IMR-90 (cell line): ENCODE measurements at regions not wholly inside any gene's neighbourhood (a gene's known extent, or its start where the extent isn't known, plus 50 kb on each side); places are given as distances from the start of the nearest gene placed in this dataset.

Experiments
- ATAC-seq: fragments of 200-7000 bp; cut with Tn5 transposase; 2 replicates; pipeline ENCODE4 v1.9.1; 2020; ENCODE audit warnings: low read depth, mild to moderate bottlenecking, moderate library complexity
- BruUV-seq: library from RNA; stranded (reverse); fragments of 400-500 nt; replicated peaks from 2 replicates; lab custom pipeline; 2021; lab: Mats Ljungman, UMichigan
- CTCF ChIA-PET: fragments of 300-600 bp; formaldehyde crosslinking; extraction: SDS; loops from one replicate; lab custom pipeline; 2021; ENCODE audit warnings: antibody characterized with exemption; lab: Yijun Ruan, JAX
- POLR2A ChIA-PET: fragments of 300-600 bp; sonication (Branson Sonifier 250); formaldehyde crosslinking; loops from one replicate; lab custom pipeline; 2022; ENCODE audit warnings: antibody characterized with exemption; ENCODE audit not compliant: unreplicated experiment; lab: Charles Lee
- DNase-seq: peaks from one replicate; pipeline ENCODE4 v3.0.0; 2013
- H2AFZ ChIP-seq: replicated peaks from 2 replicates; pipeline ENCODE3; 2013; ENCODE audit warnings: low read length, mild to moderate bottlenecking; ENCODE audit not compliant: poor library complexity
- H2AK5ac ChIP-seq: 2 replicates; pipeline ENCODE4 v1.6.1; 2013; ENCODE audit warnings: low read depth, low read length, inconsistent platforms
- H2AK9ac ChIP-seq: replicated peaks from 2 replicates; pipeline ENCODE3; 2013; ENCODE audit warnings: mild to moderate bottlenecking, low read depth, low read length, moderate library complexity; ENCODE audit not compliant: poor library complexity
- H2BK120ac ChIP-seq: 2 replicates; pipeline ENCODE4 v1.6.1; 2013; ENCODE audit warnings: low read depth, low read length, inconsistent platforms
- H2BK15ac ChIP-seq: 3 replicates; pipeline ENCODE4 v1.6.1; 2013; ENCODE audit warnings: low read depth, low read length, inconsistent platforms
- H2BK20ac ChIP-seq: 2 replicates; pipeline ENCODE4 v1.6.1; 2013; ENCODE audit warnings: low read depth, mild to moderate bottlenecking, inconsistent platforms, low read length, moderate library complexity
- H2BK5ac ChIP-seq: 2 replicates; pipeline ENCODE4 v1.6.1; 2013; ENCODE audit warnings: mild to moderate bottlenecking, low read depth, low read length, inconsistent platforms; ENCODE audit not compliant: poor library complexity, severe bottlenecking
- H3K14ac ChIP-seq: replicated peaks from 2 replicates; pipeline ENCODE4 v1.6.1; 2013; ENCODE audit warnings: low read depth, low read length, inconsistent platforms
- H3K18ac ChIP-seq: 2 replicates; pipeline ENCODE4 v1.6.1; 2013; ENCODE audit warnings: low read depth, low read length, control low read depth
- H3K23ac ChIP-seq: 2 replicates; pipeline ENCODE4 v1.6.1; 2013; ENCODE audit warnings: low read depth, low read length, inconsistent platforms
- H3K27ac ChIP-seq: 2 replicates; pipeline ENCODE4 v1.5.1; 2013; ENCODE audit warnings: mild to moderate bottlenecking, control low read depth, low read length; ENCODE audit not compliant: insufficient read depth
- H3K27me3 ChIP-seq: 2 replicates; pipeline ENCODE4 v1.6.1; 2013; ENCODE audit warnings: low read length; ENCODE audit not compliant: control insufficient read depth, insufficient read depth
- H3K36me3 ChIP-seq: 2 replicates; pipeline ENCODE4 v1.6.1; 2013; ENCODE audit warnings: low read length, mixed read lengths; ENCODE audit not compliant: control insufficient read depth, insufficient read depth
- H3K4ac ChIP-seq: 2 replicates; pipeline ENCODE4 v1.6.1; 2013; ENCODE audit warnings: low read depth, low read length, inconsistent platforms
- H3K4me1 ChIP-seq: 2 replicates; pipeline ENCODE4 v1.6.1; 2013; ENCODE audit warnings: low read length, mixed read lengths; ENCODE audit not compliant: control insufficient read depth, insufficient read depth
- H3K4me2 ChIP-seq: 2 replicates; pipeline ENCODE4 v1.6.1; 2013; ENCODE audit warnings: low read depth, mild to moderate bottlenecking, control low read depth, low read length, moderate library complexity
- H3K4me3 ChIP-seq: 2 replicates; pipeline ENCODE4 v1.5.1; 2013; ENCODE audit warnings: low read depth, mild to moderate bottlenecking, control low read depth, low read length, moderate library complexity; ENCODE audit not compliant: insufficient read depth
- H3K56ac ChIP-seq: 2 replicates; pipeline ENCODE4 v1.6.1; 2013; ENCODE audit warnings: low read length, inconsistent platforms; ENCODE audit not compliant: insufficient read depth; ENCODE audit errors: extremely low read depth
- H3K79me1 ChIP-seq, 2 experiments: 2 replicates each; pipeline ENCODE4 v1.6.1; 2013; ENCODE audit warnings: low read length in 2 of 2, inconsistent platforms in 1 of 2, low read depth in 1 of 2
- H3K9ac ChIP-seq: 2 replicates; pipeline ENCODE4 v1.6.1; 2013; ENCODE audit warnings: low read depth, low read length, control low read depth
- H3K9me1 ChIP-seq: 2 replicates; pipeline ENCODE4 v1.6.1; 2013; ENCODE audit warnings: low read length, inconsistent platforms; ENCODE audit not compliant: insufficient read depth
- H3K9me3 ChIP-seq: 2 replicates; pipeline ENCODE4 v1.6.1; 2013; ENCODE audit warnings: low read length; ENCODE audit not compliant: control insufficient read depth, insufficient read depth
- H4K20me1 ChIP-seq: 2 replicates; pipeline ENCODE4 v1.6.1; 2013; ENCODE audit warnings: low read length, inconsistent platforms; ENCODE audit not compliant: insufficient read depth
- H4K5ac ChIP-seq: 2 replicates; pipeline ENCODE4 v1.6.1; 2013; ENCODE audit warnings: mild to moderate bottlenecking, low read depth, low read length, control low read depth
- H4K8ac ChIP-seq, 2 experiments: 2 replicates each; pipeline ENCODE4 v1.6.1; 2013; ENCODE audit warnings: low read depth in 2 of 2, low read length in 2 of 2, control low read depth in 1 of 2, inconsistent platforms in 1 of 2
- H4K91ac ChIP-seq: 2 replicates; pipeline ENCODE4 v1.6.1; 2013; ENCODE audit warnings: low read depth, low read length, inconsistent platforms; ENCODE audit not compliant: insufficient read depth
- BHLHE40 ChIP-seq: fragments of 150-350 bp; IDR thresholded peaks from 2 replicates; pipeline ENCODE4 v1.6.1; 2016; ENCODE audit warnings: mild to moderate bottlenecking, low read depth, low read length
- CTCF ChIP-seq: conservative IDR thresholded peaks from 2 replicates; pipeline ENCODE4 v1.5.1; 2012; ENCODE audit warnings: mild to moderate bottlenecking, low read depth, low read length, improper control_type of control experiment
- MAZ ChIP-seq: IDR thresholded peaks from 2 replicates; pipeline ENCODE4 v1.6.1; 2012; ENCODE audit warnings: low read depth, mild to moderate bottlenecking, low read length, improper control_type of control experiment, moderate library complexity, borderline replicate concordance
- MXI1 ChIP-seq: IDR thresholded peaks from 2 replicates; pipeline ENCODE4 v1.6.1; 2012; ENCODE audit warnings: low read depth, mild to moderate bottlenecking, low read length, moderate library complexity, borderline replicate concordance
- RAD21 ChIP-seq: IDR thresholded peaks from 2 replicates; pipeline ENCODE4 v1.6.1; 2012; ENCODE audit warnings: low read length, improper control_type of control experiment
- RFX5 ChIP-seq: IDR thresholded peaks from 2 replicates; pipeline ENCODE4 v1.8.0; 2012; ENCODE audit warnings: low read depth, mild to moderate bottlenecking, low read length, moderate library complexity
- USF2 ChIP-seq: fragments of 150-350 bp; IDR thresholded peaks from 2 replicates; pipeline ENCODE4 v1.6.1; 2017; ENCODE audit warnings: mild to moderate bottlenecking, antibody characterized with exemption, low read length, low read depth
- WGBS, 2 experiments: methylation state at CpG; one replicate each; pipeline versions ENCODE4 v1.1.5 to v1.1.7; 2013; ENCODE audit warnings: missing lambda C conversion rate in 2 of 2; ENCODE audit not compliant: insufficient read length in 1 of 2; ENCODE audit errors: extremely low coverage in 2 of 2; 5-methylcytosine and 5-hydroxymethylcytosine counted together
- dilution Hi-C: fragments of 300-500 bp; cut with HindIII; formaldehyde crosslinking; loops from one replicate; pipeline ENCODE4 v1.14.3; 2018; ENCODE audit warnings: low sequenced_read_pairs; ENCODE audit not compliant: unreplicated experiment
- in situ Hi-C: fragments of 300-500 bp; cut with MboI; formaldehyde crosslinking; loops from 3 replicates; pipeline ENCODE4 v1.14.3; 2019; ENCODE audit warnings: low sequenced_read_pairs, inconsistent platforms, mixed read lengths
- intact Hi-C: fragments of 100-400 bp; cut with micrococcal nuclease; formaldehyde crosslinking; loops from 2 replicates; pipeline ENCODE4 v1.10.0; 2022

- H4K8ac ChIP-seq = no peak overlapping the region
- ChIA-PET CTCF (no interaction called here), POLR2A (no interaction called here)
- ATAC-seq (no peak), DNase-seq (no peak)
- no peak overlapping the region for H2BK120ac ChIP-seq
- no peaks in the 10 kb centered on the region for H3K79me1 ChIP-seq
- TF ChIP-seq RFX5 (no peak), USF2 (no peak), RAD21 (no peak), MAZ (no peak), BHLHE40 (no peak), MXI1 (no peak), CTCF (no peak)
- H3K9me1 ChIP-seq = no peaks in the 10 kb centered on the region
- H4K20me1 ChIP-seq = no peaks in the 10 kb centered on the region
- H2AK9ac ChIP-seq = no peak overlapping the region
- H3K14ac ChIP-seq = no peak overlapping the region
- no peak overlapping the region for H2AFZ ChIP-seq
- H3K18ac ChIP-seq = no peak overlapping the region
- H3K4ac ChIP-seq = no peak overlapping the region
- no peak overlapping the region for H3K56ac ChIP-seq
- H3K4me2 ChIP-seq = no peak overlapping the region
- H3K4me1 ChIP-seq = no peaks in the 10 kb centered on the region
- H4K5ac ChIP-seq = no peak overlapping the region
- H3K4me3 ChIP-seq = no peak overlapping the region
- in situ Hi-C loops (no loop called here), dilution Hi-C loops (no loop called here), intact Hi-C loops (no loop called here)
- no CpG with 5 or more reads among the region's 1 CpG for WGBS, 2 experiments
- H2BK15ac ChIP-seq = no peak overlapping the region
- H3K36me3 ChIP-seq = no peaks in the 10 kb centered on the region
- no peaks in the 10 kb centered on the region for H3K27me3 ChIP-seq
- no peaks in the 10 kb centered on the region for H3K9me3 ChIP-seq
- no TSS peak for BruUV-seq
- H2AK5ac ChIP-seq = no peak overlapping the region
- H2BK20ac ChIP-seq = no peak overlapping the region
- H4K91ac ChIP-seq = no peak overlapping the region
- no peak overlapping the region for H3K23ac ChIP-seq
- H2BK5ac ChIP-seq = no peak overlapping the region
- no peak overlapping the region for H3K9ac ChIP-seq
- no peak overlapping the region for H3K27ac ChIP-seq
These were observed 163.5 kb upstream of the NFIA start for GRCh38 chr1:60918867-60919266.
